ENCODE measurements at regions not wholly inside any gene's neighbourhood (a gene's known extent, or its start where the extent isn't known, plus 50 kb on each side); places are given as distances from the start of the nearest gene placed in this dataset.

- TF ChIP-seq PAX5 (IDR thresholded peaks at IDR 0.05; ENCODE audit: insufficient read depth, low read length, severe bottlenecking) (no peak), TAF1 (IDR thresholded peaks at IDR 0.05; ENCODE audit: low read depth, low read length) (no peak), POLR2A (IDR thresholded peaks at IDR 0.05; ENCODE audit: low read depth, low read length) (no peak), POLR2AphosphoS5 (IDR thresholded peaks at IDR 0.05; ENCODE audit: low read depth, low read length) (no peak), POU2F2 (IDR thresholded peaks at IDR 0.05; ENCODE audit: low read depth, low read length) (no peak), SPI1 (IDR thresholded peaks at IDR 0.05; ENCODE audit: low read depth, low read length) (no peak)
Measured at GRCh38 chrX:43008356-43008755, 230.4 kb upstream of the PPP1R2C start.
